Upper lobe of left lung (tissue), 6 donors: ENCODE measurements at regions not wholly inside any gene's neighbourhood (a gene's known extent, or its start where the extent isn't known, plus 50 kb on each side); places are given as distances from the start of the nearest gene placed in this dataset.
"Not testable (repeated sequence)": the region's sequence is repeated elsewhere in the genome, so short reads cannot be mapped to it uniquely, and the experiment has no call there.

Source experiments
- ATAC-seq, 2 donors: fragments of 200-7000 bp; cut with Tn5 transposase; one replicate each; pipeline ENCODE4 v1.9.1; 2022; ENCODE audit warnings: mild to moderate bottlenecking in 2 of 2, moderate library complexity in 2 of 2; ENCODE audit not compliant: low FRiP score in 2 of 2
- DNase-seq, 2 donors: peaks; one replicate each; pipeline ENCODE4 v3.0.0-alpha.2; 2019 to 2020
- H3K27ac ChIP-seq, 4 donors: fragments of 200-600 bp; sonication (generic); one replicate each; pipeline ENCODE4 v1.5.1; 2016 to 2019
- H3K27me3 ChIP-seq, 4 donors: fragments of 200-600 bp; sonication (generic); one replicate each; pipeline ENCODE4 v1.5.1; 2017 to 2019
- H3K36me3 ChIP-seq, 4 donors: fragments of 200-600 bp; sonication (generic); one replicate each; pipeline ENCODE4 v1.5.1; 2016 to 2019
- H3K4me1 ChIP-seq, 4 donors: fragments of 200-600 bp; sonication (generic); one replicate each; pipeline ENCODE4 v1.5.1; 2018 to 2019
- H3K4me3 ChIP-seq, 4 donors: fragments of 200-600 bp; sonication (generic); one replicate each; pipeline ENCODE4 v1.5.1; 2017 to 2019; ENCODE audit warnings: mild to moderate bottlenecking in 2 of 4, moderate library complexity in 1 of 4
- H3K9me3 ChIP-seq, 4 donors: fragments of 200-600 bp; sonication (generic); one replicate each; pipeline ENCODE4 v1.5.1; 2018 to 2019
- EP300 ChIP-seq, 4 donors: sonication (generic); formaldehyde crosslinking; IDR thresholded peaks; one replicate each; pipeline ENCODE4 v1.5.1; 2017; ENCODE audit warnings: antibody characterized with exemption in 4 of 4, control low read depth in 2 of 4
- POLR2A ChIP-seq, 4 donors: fragments of 450-650 bp; IDR thresholded peaks; one replicate each; pipeline ENCODE4 v1.5.1; 2016 to 2017; ENCODE audit warnings: antibody characterized with exemption in 4 of 4, mild to moderate bottlenecking in 2 of 4
- POLR2AphosphoS5 ChIP-seq, 2 donors: sonication (generic); formaldehyde crosslinking; IDR thresholded peaks; one replicate each; pipeline ENCODE4 v1.5.1; 2017; ENCODE audit warnings: antibody characterized with exemption in 2 of 2
- WGBS, 2 donors: methylation state at CpG; one replicate each; pipeline ENCODE4 v1.1.5; 2017 to 2018; 5-methylcytosine and 5-hydroxymethylcytosine counted together
- TF ChIP-seq, protein P1 (sequence below), 6 experiments: fragments of 450-650 bp in 4 of 6; fragments of 200-600 bp in 2 of 6; sonication (generic) in 2 of 6; IDR thresholded peaks; one replicate each; pipeline ENCODE4 v1.5.1; 2016 to 2019; ENCODE audit warnings: antibody characterized with exemption in 6 of 6
- donor health status: DM: no; HTN: no; CAD: no; lungs with moderate emphysema.
- donor health status: DM: no; HTN: yes; CAD: no; lungs with severe emphysema.

DNA sequence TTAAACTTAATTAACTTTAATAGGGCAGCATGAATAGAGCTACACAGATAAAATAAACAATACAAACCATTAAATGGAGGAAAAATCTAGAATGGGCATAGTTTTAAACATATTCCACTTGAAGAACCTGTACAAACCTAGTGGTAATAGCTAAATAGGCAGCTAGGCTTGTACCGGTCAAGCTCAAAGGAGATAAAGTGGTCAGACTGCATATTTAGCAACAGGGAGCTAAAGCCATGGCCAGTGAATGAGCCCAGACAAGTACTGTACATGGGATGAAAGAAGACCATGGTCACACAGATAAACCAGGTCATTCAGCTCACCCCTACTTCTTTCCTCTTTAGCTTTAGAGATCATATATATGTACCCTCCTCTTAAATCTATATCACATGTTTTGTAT lies 186.6 kb upstream of the KRR1 start:
- no peak for DNase-seq
- Histone ChIP-seq H3K9me3 (no peaks in the 10 kb centered on the region), H3K4me1 (no peaks in the 10 kb centered on the region), H3K36me3 (no peaks in the 10 kb centered on the region), H3K4me3 (no peak overlapping the region), H3K27ac (no peak overlapping the region), H3K27me3 (no peaks in the 10 kb centered on the region)
- WGBS, 2 donors = 73 to 86% methylated on average over 1 of the region's 1 CpG
- ATAC-seq = no peak
- TF ChIP-seq, protein P1, sequence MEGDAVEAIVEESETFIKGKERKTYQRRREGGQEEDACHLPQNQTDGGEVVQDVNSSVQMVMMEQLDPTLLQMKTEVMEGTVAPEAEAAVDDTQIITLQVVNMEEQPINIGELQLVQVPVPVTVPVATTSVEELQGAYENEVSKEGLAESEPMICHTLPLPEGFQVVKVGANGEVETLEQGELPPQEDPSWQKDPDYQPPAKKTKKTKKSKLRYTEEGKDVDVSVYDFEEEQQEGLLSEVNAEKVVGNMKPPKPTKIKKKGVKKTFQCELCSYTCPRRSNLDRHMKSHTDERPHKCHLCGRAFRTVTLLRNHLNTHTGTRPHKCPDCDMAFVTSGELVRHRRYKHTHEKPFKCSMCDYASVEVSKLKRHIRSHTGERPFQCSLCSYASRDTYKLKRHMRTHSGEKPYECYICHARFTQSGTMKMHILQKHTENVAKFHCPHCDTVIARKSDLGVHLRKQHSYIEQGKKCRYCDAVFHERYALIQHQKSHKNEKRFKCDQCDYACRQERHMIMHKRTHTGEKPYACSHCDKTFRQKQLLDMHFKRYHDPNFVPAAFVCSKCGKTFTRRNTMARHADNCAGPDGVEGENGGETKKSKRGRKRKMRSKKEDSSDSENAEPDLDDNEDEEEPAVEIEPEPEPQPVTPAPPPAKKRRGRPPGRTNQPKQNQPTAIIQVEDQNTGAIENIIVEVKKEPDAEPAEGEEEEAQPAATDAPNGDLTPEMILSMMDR (IDR thresholded peaks at IDR 0.05) = no peak
- no peak for TF ChIP-seq POLR2AphosphoS5 (IDR thresholded peaks at IDR 0.05)
- TF ChIP-seq EP300 (IDR thresholded peaks at IDR 0.05) = no peak
- TF ChIP-seq POLR2A (IDR thresholded peaks at IDR 0.05) = no peak

DNA sequence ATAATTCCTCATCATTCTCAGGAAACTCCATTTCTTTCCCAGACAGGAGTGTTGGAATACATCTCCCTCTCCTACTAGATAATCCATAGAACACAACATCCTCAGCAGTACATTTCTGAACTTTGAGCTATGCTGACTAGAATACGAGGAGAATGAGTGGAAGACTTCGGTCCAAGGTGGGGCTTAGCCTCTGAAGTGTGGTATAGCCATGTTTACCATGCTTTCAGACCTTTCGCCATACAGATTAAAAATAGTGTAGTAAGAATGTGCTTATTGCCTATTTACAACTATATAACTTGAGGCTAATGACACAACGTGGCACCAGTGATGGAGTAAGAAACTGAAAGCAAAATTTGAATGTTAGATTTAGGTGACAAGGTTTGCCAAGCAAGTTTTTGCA lies 184.5 kb upstream of the KRR1 start:
- Histone ChIP-seq H3K36me3 (no peaks in the 10 kb centered on the region), H3K27ac (no peak overlapping the region), H3K4me1 (no peaks in the 10 kb centered on the region), H3K4me3 (no peak overlapping the region), H3K27me3 (no peaks in the 10 kb centered on the region), H3K9me3 (no peaks in the 10 kb centered on the region)
- DNase-seq = no peak
- 67 to 90% methylated on average over 4 of the region's 4 CpGs for WGBS, 2 donors
- TF ChIP-seq POLR2AphosphoS5 (IDR thresholded peaks at IDR 0.05) (no peak), POLR2A (IDR thresholded peaks at IDR 0.05) (no peak), EP300 (IDR thresholded peaks at IDR 0.05) (no peak)
- TF ChIP-seq, protein P1 (IDR thresholded peaks at IDR 0.05) = no peak
- ATAC-seq = no peak

DNA sequence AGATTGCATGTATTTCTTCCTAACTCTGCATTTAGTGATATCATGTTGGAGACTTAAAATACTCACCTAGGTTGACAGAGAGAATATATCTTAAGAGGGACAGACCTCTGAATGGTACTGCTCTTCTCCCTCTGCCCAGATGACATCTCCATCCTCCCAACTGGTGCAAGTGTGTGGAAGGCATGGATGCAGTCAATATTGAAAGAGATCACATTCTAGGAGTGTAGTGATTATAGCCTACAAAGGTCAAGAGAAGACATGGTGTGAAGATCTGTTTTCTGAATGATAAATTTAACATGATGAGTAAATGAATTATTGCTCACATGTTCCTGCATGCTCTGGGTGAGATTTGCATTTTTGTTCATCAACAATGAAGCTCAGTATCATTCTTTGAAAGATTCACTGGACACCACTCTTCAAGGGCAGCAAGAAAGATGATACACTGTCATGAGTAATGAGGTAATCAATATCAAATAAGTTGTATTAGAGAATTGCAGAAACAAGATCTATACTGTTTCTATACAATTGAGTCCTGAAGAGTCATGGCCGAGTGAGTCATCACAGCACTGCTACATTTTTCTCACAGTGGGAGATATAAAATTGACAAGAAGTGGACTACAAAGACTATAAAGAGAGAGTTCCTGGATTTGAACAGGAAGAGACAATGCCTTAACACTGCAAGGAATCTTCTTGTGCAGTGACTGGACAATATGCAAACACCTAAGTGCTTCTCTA lies 183.3 kb upstream of the KRR1 start:
- H3K36me3 ChIP-seq = no peaks in the 10 kb centered on the region
- TF ChIP-seq, protein P1 (IDR thresholded peaks at IDR 0.05) = no peak
- 90 to 100% methylated on average over 1 of the region's 1 CpG for WGBS, 2 donors

DNA sequence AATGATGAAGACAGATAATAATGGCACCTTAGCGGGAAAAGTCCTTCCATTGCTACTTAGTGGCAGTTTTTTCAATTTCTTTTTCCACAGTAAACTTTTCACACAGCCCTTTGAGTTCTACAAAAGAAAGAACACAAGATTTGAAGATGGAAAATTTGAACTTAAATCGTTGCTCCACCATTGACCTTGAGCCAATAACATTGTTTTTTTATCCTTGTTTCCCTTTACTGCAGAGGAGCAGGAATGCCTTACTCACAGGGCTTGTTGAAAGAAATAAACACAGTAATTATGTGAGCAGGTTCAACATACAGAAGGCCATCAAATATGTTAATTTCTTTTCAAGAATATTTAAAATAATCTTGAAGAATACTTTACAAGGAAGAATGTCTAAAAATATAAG lies 181.5 kb upstream of the KRR1 start:
- TF ChIP-seq, protein P1 (IDR thresholded peaks at IDR 0.05) = no peak
- TF ChIP-seq EP300 (IDR thresholded peaks at IDR 0.05) (no peak), POLR2AphosphoS5 (IDR thresholded peaks at IDR 0.05) (no peak), POLR2A (IDR thresholded peaks at IDR 0.05) (no peak)
- ATAC-seq = no peak
- no peaks in the 10 kb centered on the region for H3K4me1 ChIP-seq
- 72% methylated on average over 2 of the region's 2 CpGs for WGBS, 2 donors
- no peak for DNase-seq
- no peaks in the 10 kb centered on the region for H3K9me3 ChIP-seq
- H3K4me3 ChIP-seq = no peak overlapping the region
- no peaks in the 10 kb centered on the region for H3K27me3 ChIP-seq
- H3K27ac ChIP-seq = no peak overlapping the region
- H3K36me3 ChIP-seq = no peaks in the 10 kb centered on the region

More for the DNA sequence above, 183.3 kb upstream of the KRR1 start:
- Histone ChIP-seq H3K27ac (no peak overlapping the region), H3K27me3 (no peaks in the 10 kb centered on the region), H3K9me3 (no peaks in the 10 kb centered on the region), H3K4me3 (no peak overlapping the region), H3K4me1 (no peaks in the 10 kb centered on the region)
- no peak for DNase-seq
- ATAC-seq = no peak

DNA sequence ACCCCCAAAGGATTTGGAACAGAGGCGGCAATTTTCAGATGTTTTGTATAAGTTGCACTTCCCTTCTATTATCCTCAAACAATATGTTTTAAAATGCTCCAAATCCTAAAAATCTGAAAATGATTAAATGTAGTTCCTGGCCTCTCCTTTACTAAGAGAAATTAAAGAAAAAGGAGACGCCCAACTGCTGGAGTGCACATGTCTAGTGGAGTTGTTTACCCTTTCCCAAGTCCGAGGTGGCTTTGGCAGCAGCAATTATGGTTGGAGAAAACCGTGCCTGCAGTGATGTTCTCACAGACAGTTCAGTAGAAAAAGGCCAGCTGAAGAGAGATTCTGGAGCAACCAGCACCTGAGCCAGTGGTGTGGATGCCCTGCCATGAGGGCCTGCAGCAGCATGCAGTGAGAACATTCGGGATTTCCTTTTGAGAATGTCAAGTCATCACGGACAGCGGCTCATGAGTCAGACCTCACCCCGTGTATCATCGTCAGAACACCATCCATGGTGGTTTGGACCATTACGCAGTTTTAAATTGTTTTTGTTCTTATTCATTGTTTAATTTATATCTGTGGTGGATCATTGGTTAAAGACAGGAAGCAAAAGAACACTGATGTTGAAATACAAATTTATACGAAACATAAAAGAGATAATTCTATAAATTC lies 179.0 kb upstream of the KRR1 start:
- Histone ChIP-seq H3K4me1 (no peaks in the 10 kb centered on the region), H3K27ac (no peak overlapping the region), H3K27me3 (no peaks in the 10 kb centered on the region), H3K9me3 (no peaks in the 10 kb centered on the region), H3K4me3 (no peak overlapping the region), H3K36me3 (no peaks in the 10 kb centered on the region)
- no peak for DNase-seq
- TF ChIP-seq EP300 (IDR thresholded peaks at IDR 0.05) = no peak
- peak in 1 of 2 donors; percentile 45 for ATAC-seq
- 77 to 85% methylated on average over 11 of the region's 11 CpGs for WGBS, 2 donors

DNA sequence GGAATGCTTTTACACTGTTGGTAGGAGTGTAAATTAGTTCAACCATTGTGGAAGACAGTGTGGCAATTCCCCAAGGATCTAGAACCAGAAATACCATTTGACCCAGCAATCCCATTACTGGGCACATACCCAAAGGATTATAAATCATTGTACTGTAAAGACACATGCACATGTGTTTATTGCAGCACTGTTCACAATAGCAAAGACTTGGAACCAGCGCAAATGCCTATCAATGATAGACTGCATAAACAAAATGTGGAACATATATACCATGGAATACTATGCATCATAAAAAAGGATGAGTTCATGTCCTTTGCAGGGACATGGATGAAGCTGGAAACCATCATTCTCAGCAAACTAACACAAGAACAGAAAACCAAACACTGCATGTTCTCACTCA lies 174.8 kb upstream of the KRR1 start:
- not testable (repeated sequence) for H3K27ac ChIP-seq, H3K4me1 ChIP-seq, H3K27me3 ChIP-seq, H3K36me3 ChIP-seq, DNase-seq, H3K4me3 ChIP-seq, H3K9me3 ChIP-seq, ATAC-seq
- 53 to 96% methylated on average over 1 of the region's 1 CpG for WGBS, 2 donors
